ENCODE measurements at regions not wholly inside any gene's neighbourhood (a gene's known extent, or its start where the extent isn't known, plus 50 kb on each side); places are given as distances from the start of the nearest gene placed in this dataset.
A peak's percentile ranks its signal among the peaks of the same experiment; 100 is the strongest.
"Not testable (repeated sequence)": the region's sequence is repeated elsewhere in the genome, so short reads cannot be mapped to it uniquely, and the experiment has no call there.

- no peak for DNase-seq (ENCODE audit: low spot score)
- no peak for FAIRE-seq
These were observed 994.9 kb downstream of the ADGRL2 start for GRCh38 chr1:82795508-82796149.

DNA sequence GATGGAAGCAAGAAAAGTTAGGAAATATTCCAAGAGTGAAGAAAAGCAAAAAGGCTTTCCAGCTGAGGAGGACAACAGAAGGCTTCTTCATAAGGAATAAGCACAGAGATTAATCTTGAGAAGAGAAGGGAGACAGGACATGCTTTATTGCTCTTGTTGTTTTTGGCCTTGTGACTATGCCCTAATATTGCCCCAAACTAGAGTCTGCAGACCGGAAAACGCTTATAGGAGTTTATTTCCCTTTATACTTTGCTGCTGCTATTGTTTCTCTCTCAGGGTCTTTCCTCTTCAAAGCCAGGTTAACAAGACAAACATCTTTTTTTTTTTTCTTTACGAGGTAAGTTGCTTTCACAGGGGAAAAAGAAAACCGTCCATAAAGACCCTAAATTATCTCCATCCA lies 991.4 kb downstream of the ADGRL2 start:
- no peak for FAIRE-seq

GRCh38 chr1:82790556-82790955 lies 989.8 kb downstream of the ADGRL2 start:
- FAIRE-seq (no peak), DNase-seq (ENCODE audit: low spot score) (no peak)

More for the DNA sequence above, 991.4 kb downstream of the ADGRL2 start:
- no peak for DNase-seq (ENCODE audit: low spot score)

DNA sequence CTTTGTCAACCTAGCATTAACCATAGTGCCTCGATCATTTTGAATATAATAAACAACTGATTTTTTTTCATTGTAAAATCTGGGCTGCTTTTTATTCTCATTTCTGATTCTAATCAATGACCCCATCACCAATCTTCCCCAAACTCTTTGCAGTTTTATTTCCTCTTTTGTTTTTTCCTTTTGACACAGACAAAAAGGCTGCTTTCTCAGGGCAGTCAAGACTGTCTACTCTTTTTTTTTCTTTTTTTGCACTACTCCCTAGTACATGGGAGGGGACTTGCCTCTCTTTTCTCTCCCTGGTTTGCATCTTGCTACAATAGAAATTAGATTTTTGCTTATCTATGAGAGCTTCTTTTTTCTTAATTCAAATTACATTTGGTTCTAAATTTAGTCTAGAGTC lies 987.9 kb downstream of the ADGRL2 start:
- FAIRE-seq (no peak), DNase-seq (ENCODE audit: low spot score) (no peak)

GRCh38 chr1:82788038-82788437 lies 987.3 kb downstream of the ADGRL2 start:
- DNase-seq (ENCODE audit: low spot score) (no peak), FAIRE-seq (no peak)

DNA sequence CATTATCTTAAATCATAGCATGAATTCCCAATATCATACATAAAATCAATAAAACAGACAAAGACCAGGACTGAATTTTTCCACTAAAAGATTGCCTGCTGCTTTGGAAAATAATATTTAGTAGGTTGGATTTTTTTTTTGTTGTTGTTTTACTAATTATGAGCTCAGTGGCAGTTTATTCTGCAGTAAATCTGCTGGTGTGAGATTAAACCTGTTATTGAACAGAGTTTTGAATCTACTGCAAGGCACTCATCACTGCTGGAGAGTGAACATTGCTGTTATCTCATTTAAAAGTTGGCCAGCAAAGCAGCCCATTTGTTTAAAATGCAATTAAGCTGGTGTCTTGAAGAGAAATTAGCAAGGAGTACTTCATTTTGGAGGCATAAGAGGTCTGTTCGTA lies 986.1 kb downstream of the ADGRL2 start:
- DNase-seq (ENCODE audit: low spot score) (no peak), FAIRE-seq (no peak)

DNA sequence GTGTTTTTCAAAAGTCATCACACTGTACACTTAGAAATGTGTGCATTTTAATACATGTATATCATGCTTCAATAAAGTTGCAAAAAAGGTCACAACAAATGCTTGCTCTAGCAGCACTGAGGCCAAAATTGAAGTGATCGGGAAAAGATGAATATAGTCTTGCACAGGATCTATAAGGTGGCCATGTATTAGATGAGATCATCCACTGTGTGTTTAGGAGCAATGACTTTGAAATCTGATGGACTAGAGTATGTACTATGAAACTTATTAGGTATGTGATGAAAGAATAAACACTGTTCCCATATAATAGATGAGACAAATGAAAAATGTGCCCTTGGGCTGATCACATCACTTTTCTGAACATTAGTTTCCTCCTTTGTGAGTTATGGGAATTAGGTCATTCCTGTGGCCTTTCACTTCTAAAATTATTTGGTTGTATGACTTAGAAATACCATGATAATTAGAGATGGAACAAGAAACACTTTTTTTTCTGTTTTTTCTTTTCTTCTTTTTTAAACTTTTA lies 984.6 kb downstream of the ADGRL2 start:
- DNase-seq (ENCODE audit: low spot score), result no peak
- FAIRE-seq, result no peak

- FAIRE-seq, result no peak
- DNase-seq (ENCODE audit: low spot score), result no peak
These were observed 982.3 kb downstream of the ADGRL2 start for GRCh38 chr1:82783044-82783443.

- no peak for DNase-seq (ENCODE audit: low spot score)
These were observed 981.9 kb downstream of the ADGRL2 start for GRCh38 chr1:82782599-82782998.

DNA sequence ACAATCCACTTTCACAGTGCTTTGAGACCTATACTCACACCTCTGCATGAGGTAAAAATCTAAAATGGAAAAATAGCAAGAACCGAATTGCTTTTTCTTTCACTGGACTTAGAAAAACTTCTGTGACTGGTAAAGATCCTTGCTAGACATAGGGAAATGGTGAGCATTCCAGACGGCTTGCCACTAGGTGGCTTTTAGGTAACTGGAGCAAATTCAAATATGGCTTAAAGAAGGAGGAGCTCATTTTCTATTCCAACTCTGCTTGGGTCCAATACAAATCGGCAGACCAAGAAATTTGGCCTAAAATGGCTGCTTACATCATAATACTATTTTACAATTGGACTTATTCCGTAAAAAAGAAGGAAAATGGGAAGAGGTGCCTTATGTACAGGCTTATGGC lies 977.9 kb downstream of the ADGRL2 start:
- DNase-seq (ENCODE audit: low spot score), result peak; percentile 7
- no peak for FAIRE-seq

More at GRCh38 chr1:82782599-82782998, 981.9 kb downstream of the ADGRL2 start:
- no peak for FAIRE-seq

DNA sequence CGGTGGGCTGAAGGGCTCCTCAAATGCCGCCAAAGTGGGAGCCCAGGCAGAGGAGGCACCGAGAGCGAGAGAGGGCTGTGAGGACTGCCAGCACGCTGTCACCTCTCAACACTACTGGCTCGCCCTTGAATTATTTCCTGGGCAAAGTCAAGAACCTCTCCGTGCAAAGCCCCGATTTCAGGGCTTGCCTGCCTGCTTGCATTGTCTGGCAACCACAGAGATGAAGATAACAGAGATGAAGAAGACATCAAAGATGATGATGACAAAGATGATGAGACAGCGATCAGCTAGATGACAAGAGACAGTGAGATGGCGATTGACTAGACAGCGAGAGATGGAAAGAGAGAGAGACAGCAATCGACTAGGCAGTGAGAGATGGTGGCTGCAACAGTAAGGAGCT lies 976.5 kb downstream of the ADGRL2 start:
- FAIRE-seq (no peak), DNase-seq (ENCODE audit: low spot score) (no peak)

GRCh38 chr1:82776730-82777129 lies 976.0 kb downstream of the ADGRL2 start:
- FAIRE-seq; DNase-seq (ENCODE audit: low spot score): not testable (repeated sequence)

DNA sequence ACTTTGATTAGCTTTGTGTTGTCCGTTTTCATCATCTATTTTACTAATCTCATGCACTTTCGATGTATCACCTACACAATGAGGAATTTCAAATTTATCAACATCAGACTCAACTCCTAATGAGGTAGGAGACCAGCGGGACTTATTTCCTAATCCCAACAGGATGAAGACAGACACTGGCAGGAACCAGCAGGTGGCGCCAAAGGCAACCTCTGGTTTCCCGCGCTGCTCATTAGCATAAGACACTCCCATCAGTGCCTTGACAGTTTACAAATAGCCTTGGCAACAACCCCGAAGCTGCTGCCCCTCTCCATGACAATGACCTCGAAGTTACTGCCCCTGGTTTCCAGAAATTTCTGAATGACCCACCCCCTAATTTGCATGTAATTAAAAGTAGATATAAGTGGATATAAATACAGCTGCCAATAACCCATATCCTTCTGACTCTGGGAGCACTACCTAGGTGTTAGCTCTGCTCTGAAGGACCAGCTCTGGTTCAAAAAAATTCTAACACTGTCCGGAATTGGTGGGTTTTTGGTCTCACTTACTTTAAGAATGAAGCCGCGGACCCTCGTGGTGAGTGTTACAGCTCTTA lies 974.8 kb downstream of the ADGRL2 start:
- FAIRE-seq (no peak), DNase-seq (ENCODE audit: low spot score) (peak; percentile 13)

DNA sequence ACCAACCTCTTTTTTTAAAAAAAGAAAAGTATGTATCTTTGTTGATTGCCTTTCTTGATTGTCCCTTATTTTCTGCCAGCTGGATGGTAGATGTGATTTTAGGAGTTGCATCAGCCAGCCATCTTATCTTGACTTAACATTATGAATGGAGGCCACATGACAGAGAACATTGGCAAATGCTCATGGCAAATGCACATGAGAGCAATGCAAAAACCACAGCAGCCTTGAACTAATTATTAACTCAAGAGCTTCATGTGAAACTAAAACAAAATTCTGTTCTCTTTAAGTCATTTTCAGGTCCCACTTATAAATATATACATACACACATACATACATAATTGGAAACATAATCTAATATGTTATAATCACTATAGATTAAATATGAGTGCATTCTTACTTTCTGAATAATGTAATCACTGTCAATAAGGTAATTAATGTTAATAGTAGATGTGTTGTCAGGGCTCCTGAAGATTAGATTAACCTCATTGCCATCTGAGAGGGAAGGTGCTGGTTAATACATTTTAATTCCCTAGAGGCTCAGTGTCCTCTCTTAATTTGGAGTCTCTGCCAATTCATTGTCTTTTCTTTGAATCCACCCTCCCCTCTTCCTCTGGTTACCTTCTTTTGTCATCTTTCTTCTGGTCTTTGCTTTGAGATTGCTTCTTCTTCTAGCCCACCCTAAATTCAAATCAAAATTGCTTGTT lies 962.2 kb downstream of the ADGRL2 start:
- FAIRE-seq (no peak), DNase-seq (ENCODE audit: low spot score) (no peak)

DNA sequence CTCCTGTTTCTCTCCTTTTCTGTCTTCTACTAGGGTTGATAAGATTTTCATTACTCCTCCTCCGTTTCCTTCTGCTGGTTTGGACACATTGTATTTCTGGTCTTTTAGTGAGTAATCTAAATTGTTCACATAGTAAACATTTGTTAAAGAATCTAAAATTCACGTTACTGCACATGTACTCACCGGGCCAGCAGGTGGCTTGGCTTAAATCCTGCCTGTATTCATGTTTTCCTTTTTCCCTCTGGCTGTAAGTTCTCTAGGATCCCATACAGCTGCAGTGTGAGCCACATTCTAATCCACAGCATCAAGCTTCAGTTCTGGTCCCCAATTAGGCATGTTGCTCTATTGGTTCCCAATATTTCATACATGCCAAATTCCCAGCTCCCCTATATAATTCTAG lies 958.3 kb downstream of the ADGRL2 start:
- DNase-seq (ENCODE audit: low spot score), result no peak
- FAIRE-seq, result no peak

- FAIRE-seq, result no peak
- no peak for DNase-seq (ENCODE audit: low spot score)
These were observed 954.9 kb downstream of the ADGRL2 start for GRCh38 chr1:82755671-82756070.

DNA sequence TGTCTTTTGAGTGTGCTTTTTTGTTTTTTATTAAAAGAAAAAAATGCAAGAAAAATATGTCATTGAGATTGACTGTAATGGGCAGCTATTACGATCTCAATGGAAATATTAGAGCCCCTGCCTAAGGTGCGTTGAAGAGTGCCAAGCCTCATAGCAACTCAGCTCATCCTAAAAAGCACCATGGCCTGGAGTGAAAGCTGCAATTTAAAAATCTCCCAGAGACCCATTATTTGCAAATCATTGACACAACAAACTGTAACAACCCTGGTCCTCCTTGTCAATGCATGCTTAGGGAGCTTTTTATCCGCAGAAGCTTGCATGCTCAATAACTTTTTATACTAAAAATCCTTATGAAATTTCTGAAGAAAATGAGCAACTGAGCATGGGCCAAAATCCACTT lies 954.5 kb downstream of the ADGRL2 start:
- FAIRE-seq (no peak), DNase-seq (ENCODE audit: low spot score) (no peak)

DNA sequence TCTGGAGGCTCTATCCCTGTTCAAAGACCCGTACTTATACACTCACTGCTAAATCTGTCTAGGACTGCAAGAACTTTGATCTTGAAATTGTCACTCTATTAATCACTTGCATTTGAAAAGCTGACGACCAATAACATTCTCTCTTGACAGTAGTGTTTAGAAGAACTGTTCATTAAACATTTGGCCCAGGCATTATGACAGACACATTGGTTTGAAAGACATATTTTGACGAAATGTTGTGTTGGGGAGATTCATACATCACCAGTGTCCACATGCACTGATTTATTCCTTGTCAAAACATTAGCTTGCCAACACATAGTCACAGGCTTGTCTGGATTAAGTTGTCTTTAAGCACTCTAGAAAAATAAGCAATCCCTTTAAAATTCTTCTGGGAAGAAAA lies 951.3 kb downstream of the ADGRL2 start:
- DNase-seq (ENCODE audit: low spot score), result no peak
- FAIRE-seq, result no peak

- DNase-seq (ENCODE audit: low spot score) (no peak), FAIRE-seq (no peak)
These were observed 932.9 kb downstream of the ADGRL2 start for GRCh38 chr1:82733645-82734044.

GRCh38 chr1:82731216-82731615 lies 930.5 kb downstream of the ADGRL2 start:
- DNase-seq (ENCODE audit: low spot score), result no peak
- FAIRE-seq, result no peak

DNA sequence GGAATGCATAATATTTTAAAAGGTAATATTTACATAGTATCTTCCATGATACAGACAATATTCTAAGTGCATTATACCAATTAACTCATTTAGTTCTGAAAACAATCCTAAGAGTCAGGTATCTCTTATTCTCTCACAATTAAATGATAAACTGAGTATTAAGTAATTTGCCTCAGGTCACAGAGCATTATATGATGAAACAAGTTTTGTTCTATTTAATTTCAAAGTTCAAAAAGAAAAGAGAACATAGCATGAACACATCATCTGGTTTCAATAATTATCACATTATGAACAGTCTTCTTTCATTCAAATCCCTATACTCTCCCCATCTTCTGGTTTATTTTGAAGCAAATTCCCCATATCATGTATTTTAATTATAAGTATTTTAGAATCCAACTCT lies 927.5 kb downstream of the ADGRL2 start:
- no peak for DNase-seq (ENCODE audit: low spot score)
- no peak for FAIRE-seq

GRCh38 chr1:82724246-82724645 lies 923.5 kb downstream of the ADGRL2 start:
- FAIRE-seq (no peak), DNase-seq (ENCODE audit: low spot score) (no peak)

- DNase-seq (ENCODE audit: low spot score) (no peak), FAIRE-seq (no peak)
These were observed 921.9 kb downstream of the ADGRL2 start for GRCh38 chr1:82722608-82723007.

Measured in RCC 7860 (cell line).